ENCODE measurements at regions not wholly inside any gene's neighbourhood (a gene's known extent, or its start where the extent isn't known, plus 50 kb on each side); places are given as distances from the start of the nearest gene placed in this dataset.

- no peak for DNase-seq (ENCODE audit: low read depth, low spot score)
- H3K4me3 ChIP-seq (ENCODE audit: low read depth, low read length): no peak overlapping the region
- no peak for TF ChIP-seq CTCF (IDR thresholded peaks at IDR 0.05; ENCODE audit: low read depth, low read length)
- in situ Hi-C loops (cut with HindIII; ENCODE audit: low sequenced_read_pairs): no loop called here
These were observed 493.2 kb upstream of the KCNMB2 start for GRCh38 chr3:178043084-178043483.

- no peak for TF ChIP-seq CTCF (IDR thresholded peaks at IDR 0.05; ENCODE audit: low read depth, low read length)
- DNase-seq (ENCODE audit: low read depth, low spot score): no peak
- H3K4me3 ChIP-seq (ENCODE audit: low read depth, low read length): no peak overlapping the region
- in situ Hi-C loops (cut with HindIII; ENCODE audit: low sequenced_read_pairs): no loop called here
These were observed 491.9 kb upstream of the KCNMB2 start for GRCh38 chr3:178044320-178044719.

GRCh38 chr3:178047496-178047895 lies 488.7 kb upstream of the KCNMB2 start:
- DNase-seq (ENCODE audit: low read depth, low spot score): no peak
- no peak overlapping the region for H3K4me3 ChIP-seq (ENCODE audit: low read depth, low read length)
- no peak for TF ChIP-seq CTCF (IDR thresholded peaks at IDR 0.05; ENCODE audit: low read depth, low read length)
- in situ Hi-C loops (cut with HindIII; ENCODE audit: low sequenced_read_pairs): no loop called here

- DNase-seq (ENCODE audit: low read depth, low spot score): peak; percentile 68
- in situ Hi-C loops (cut with HindIII; ENCODE audit: low sequenced_read_pairs): no loop called here
- H3K4me3 ChIP-seq (ENCODE audit: low read depth, low read length): no peak overlapping the region
- TF ChIP-seq CTCF (IDR thresholded peaks at IDR 0.05; ENCODE audit: low read depth, low read length): no peak
These were observed 487.5 kb upstream of the KCNMB2 start for GRCh38 chr3:178048768-178049167.

GRCh38 chr3:178054471-178054870 lies 481.8 kb upstream of the KCNMB2 start:
- DNase-seq (ENCODE audit: low read depth, low spot score): no peak
- TF ChIP-seq CTCF (IDR thresholded peaks at IDR 0.05; ENCODE audit: low read depth, low read length): no peak
- H3K4me3 ChIP-seq (ENCODE audit: low read depth, low read length): no peak overlapping the region
- in situ Hi-C loops (cut with HindIII; ENCODE audit: low sequenced_read_pairs): no loop called here

GRCh38 chr3:178055939-178056338 lies 480.3 kb upstream of the KCNMB2 start:
- no peak for TF ChIP-seq CTCF (IDR thresholded peaks at IDR 0.05; ENCODE audit: low read depth, low read length)
- no peak for DNase-seq (ENCODE audit: low read depth, low spot score)
- no peak overlapping the region for H3K4me3 ChIP-seq (ENCODE audit: low read depth, low read length)
- in situ Hi-C loops (cut with HindIII; ENCODE audit: low sequenced_read_pairs): no loop called here

GRCh38 chr3:178056868-178057267 lies 479.4 kb upstream of the KCNMB2 start:
- in situ Hi-C loops (cut with HindIII; ENCODE audit: low sequenced_read_pairs): no loop called here
- no peak overlapping the region for H3K4me3 ChIP-seq (ENCODE audit: low read depth, low read length)
- TF ChIP-seq CTCF (IDR thresholded peaks at IDR 0.05; ENCODE audit: low read depth, low read length): no peak

More at GRCh38 chr3:178056868-178057267, 479.4 kb upstream of the KCNMB2 start:
- DNase-seq (ENCODE audit: low read depth, low spot score): no peak

Data from astrocyte of the spinal cord (primary cell).